ENCODE measurements at regions not wholly inside any gene's neighbourhood (a gene's known extent, or its start where the extent isn't known, plus 50 kb on each side); places are given as distances from the start of the nearest gene placed in this dataset.

- DNase-seq = no peak
Observed at GRCh38 chr7:17242504-17242903, 55.9 kb upstream of the AHR start.

- DNase-seq = no peak
Observed at GRCh38 chr7:17244786-17245185, 53.7 kb upstream of the AHR start.

- DNase-seq = no peak
Observed at GRCh38 chr7:17247357-17247756, 51.1 kb upstream of the AHR start.

GRCh38 chr7:17248527-17248926, 49.9 kb upstream of the AHR start:
- DNase-seq = no peak
